ENCODE measurements at regions not wholly inside any gene's neighbourhood (a gene's known extent, or its start where the extent isn't known, plus 50 kb on each side); places are given as distances from the start of the nearest gene placed in this dataset.

DNA sequence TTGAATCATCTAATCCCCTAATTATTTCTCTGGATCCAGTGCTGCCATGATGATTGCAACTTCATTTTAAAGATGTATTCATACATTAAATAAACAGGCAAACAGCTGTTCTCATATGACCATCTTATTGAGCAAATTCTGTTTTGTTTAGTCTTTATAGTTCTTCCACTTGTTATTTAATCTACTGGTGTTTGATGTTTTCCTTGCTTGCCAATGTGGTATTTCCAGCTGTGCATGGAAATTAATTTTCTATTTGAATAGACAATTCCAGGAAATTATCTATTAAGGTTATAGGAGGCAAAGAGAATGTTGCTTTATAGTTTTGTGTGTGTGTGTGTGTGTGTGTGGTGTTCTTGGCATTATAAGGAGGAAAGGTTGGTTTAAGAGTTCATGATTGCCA, 167.0 kb upstream of the PRPS1L1 start:
- TF ChIP-seq, protein P1, sequence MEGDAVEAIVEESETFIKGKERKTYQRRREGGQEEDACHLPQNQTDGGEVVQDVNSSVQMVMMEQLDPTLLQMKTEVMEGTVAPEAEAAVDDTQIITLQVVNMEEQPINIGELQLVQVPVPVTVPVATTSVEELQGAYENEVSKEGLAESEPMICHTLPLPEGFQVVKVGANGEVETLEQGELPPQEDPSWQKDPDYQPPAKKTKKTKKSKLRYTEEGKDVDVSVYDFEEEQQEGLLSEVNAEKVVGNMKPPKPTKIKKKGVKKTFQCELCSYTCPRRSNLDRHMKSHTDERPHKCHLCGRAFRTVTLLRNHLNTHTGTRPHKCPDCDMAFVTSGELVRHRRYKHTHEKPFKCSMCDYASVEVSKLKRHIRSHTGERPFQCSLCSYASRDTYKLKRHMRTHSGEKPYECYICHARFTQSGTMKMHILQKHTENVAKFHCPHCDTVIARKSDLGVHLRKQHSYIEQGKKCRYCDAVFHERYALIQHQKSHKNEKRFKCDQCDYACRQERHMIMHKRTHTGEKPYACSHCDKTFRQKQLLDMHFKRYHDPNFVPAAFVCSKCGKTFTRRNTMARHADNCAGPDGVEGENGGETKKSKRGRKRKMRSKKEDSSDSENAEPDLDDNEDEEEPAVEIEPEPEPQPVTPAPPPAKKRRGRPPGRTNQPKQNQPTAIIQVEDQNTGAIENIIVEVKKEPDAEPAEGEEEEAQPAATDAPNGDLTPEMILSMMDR (IDR thresholded peaks at IDR 0.05), result no peak
- no peak for TF ChIP-seq POLR2A (IDR thresholded peaks at IDR 0.05)

All from right lobe of liver (tissue), 4 donors.